C4-2B (cell line): ENCODE measurements at regions not wholly inside any gene's neighbourhood (a gene's known extent, or its start where the extent isn't known, plus 50 kb on each side); places are given as distances from the start of the nearest gene placed in this dataset.

Source experiments
- CTCF ChIP-seq: fragments of 450-650 bp; conservative IDR thresholded peaks from 2 replicates; pipeline ENCODE4 v1.5.1; 2017; ENCODE audit warnings: mild to moderate bottlenecking
- ZFX ChIP-seq: fragments of 450-650 bp; IDR thresholded peaks from 2 replicates; pipeline ENCODE4 v1.6.1; 2017

- TF ChIP-seq CTCF = no peak
- no peak for TF ChIP-seq ZFX
These were observed 799.1 kb downstream of the TAF11L14 start for GRCh38 chr5:18433336-18433735.
